Neural cell (in vitro differentiated cells): ENCODE measurements at regions not wholly inside any gene's neighbourhood (a gene's known extent, or its start where the extent isn't known, plus 50 kb on each side); places are given as distances from the start of the nearest gene placed in this dataset.

Experiments
- H2AFZ ChIP-seq: fragments of 200-600, 300-800 bp; sonication (generic), shearing (Covaris generic); 2 replicates; pipeline ENCODE4 v1.6.0; 2014; ENCODE audit warnings: low read depth, mild to moderate bottlenecking, antibody characterized with exemption, low read length, moderate library complexity
- H3F3A ChIP-seq: fragments of 200-600 bp; shearing (Covaris generic); 2 replicates; pipeline ENCODE4 v1.6.1; 2016; ENCODE audit warnings: mild to moderate bottlenecking, moderate library complexity, mixed read lengths, antibody characterized with exemption, low read length; ENCODE audit not compliant: insufficient read depth, poor library complexity, severe bottlenecking
- H3K27ac ChIP-seq: fragments of 200-600, 300-800 bp; sonication (generic), shearing (Covaris generic); 2 replicates; pipeline ENCODE4 v1.5.1; 2014; ENCODE audit warnings: mild to moderate bottlenecking, low read length, moderate library complexity
- H3K27me3 ChIP-seq: fragments of 300-800, 200-600 bp; sonication (generic), shearing (Covaris generic); 2 replicates; pipeline ENCODE4 v1.6.0; 2014; ENCODE audit warnings: mild to moderate bottlenecking, low read depth, low read length, moderate library complexity; ENCODE audit not compliant: insufficient read depth
- H3K36me3 ChIP-seq: fragments of 300-800, 200-600 bp; sonication (generic), shearing (Covaris generic); 2 replicates; pipeline ENCODE4 v1.5.1; 2014; ENCODE audit warnings: mild to moderate bottlenecking, antibody characterized with exemption, low read length, moderate library complexity; ENCODE audit not compliant: insufficient read depth
- H3K4me2 ChIP-seq: fragments of 300-800, 200-600 bp; sonication (generic), shearing (Covaris generic); 2 replicates; pipeline ENCODE4 v1.6.0; 2014; ENCODE audit warnings: mild to moderate bottlenecking, low read length
- H3K4me3 ChIP-seq: fragments of 300-800, 200-600 bp; sonication (generic), shearing (Covaris generic); 2 replicates; pipeline ENCODE4 v1.5.1; 2014; ENCODE audit warnings: mild to moderate bottlenecking, low read length, moderate library complexity
- H3K79me2 ChIP-seq: fragments of 200-600 bp; shearing (Covaris generic); replicated peaks from 2 replicates; pipeline ENCODE4 v1.6.0; 2014; ENCODE audit warnings: mild to moderate bottlenecking, low read length, moderate library complexity; ENCODE audit not compliant: insufficient read depth
- H3K9ac ChIP-seq: fragments of 300-800, 200-600 bp; sonication (generic), shearing (Covaris generic); 2 replicates; pipeline ENCODE4 v1.6.1; 2016; ENCODE audit warnings: mild to moderate bottlenecking, low read length, mixed read lengths
- H3K9me2 ChIP-seq: fragments of 200-600 bp; shearing (Covaris generic); 2 replicates; pipeline ENCODE4 v1.6.1; 2016; ENCODE audit warnings: mild to moderate bottlenecking, low read length, mixed read lengths; ENCODE audit not compliant: insufficient read depth
- H3K9me3 ChIP-seq: fragments of 200-600, 300-800 bp; sonication (generic), shearing (Covaris generic); 2 replicates; pipeline ENCODE4 v1.6.1; 2016; ENCODE audit warnings: mild to moderate bottlenecking, mixed run types, low read length, moderate library complexity, mixed read lengths
- H4K20me1 ChIP-seq: fragments of 200-600 bp; shearing (Covaris generic); 2 replicates; pipeline ENCODE4 v1.6.1; 2016; ENCODE audit warnings: mild to moderate bottlenecking, mixed run types; ENCODE audit not compliant: insufficient read depth
- EP300 ChIP-seq: fragments of 450-650 bp; conservative IDR thresholded peaks from 2 replicates; pipeline ENCODE4 v1.6.1; 2014; ENCODE audit warnings: antibody characterized with exemption, mild to moderate bottlenecking, moderate library complexity; ENCODE audit not compliant: poor library complexity, severe bottlenecking
- EZH2 ChIP-seq: fragments of 200-600, 300-800 bp; shearing (Covaris generic), sonication (generic); IDR thresholded peaks from 2 replicates; pipeline ENCODE4 v1.6.1; 2014; ENCODE audit warnings: antibody characterized with exemption, low read length, borderline replicate concordance, mild to moderate bottlenecking; ENCODE audit not compliant: insufficient read depth, poor library complexity, severe bottlenecking
- MXI1 ChIP-seq: fragments of 450-650 bp; conservative IDR thresholded peaks from 2 replicates; pipeline ENCODE4 v1.6.1; 2014; ENCODE audit warnings: antibody characterized with exemption, mild to moderate bottlenecking; ENCODE audit not compliant: poor library complexity, severe bottlenecking
- POLR2AphosphoS5 ChIP-seq: IDR thresholded peaks from 2 replicates; pipeline ENCODE4 v1.6.1; 2012
- RAD21 ChIP-seq: fragments of 450-650 bp; conservative IDR thresholded peaks from 2 replicates; pipeline ENCODE4 v1.6.1; 2014; ENCODE audit warnings: antibody characterized with exemption, mild to moderate bottlenecking, moderate library complexity
- SMC3 ChIP-seq: fragments of 450-650 bp; conservative IDR thresholded peaks from 2 replicates; pipeline ENCODE4 v1.6.1; 2014; ENCODE audit warnings: antibody characterized with exemption, mild to moderate bottlenecking, moderate library complexity; ENCODE audit not compliant: poor library complexity
- TAF1 ChIP-seq: IDR thresholded peaks from 2 replicates; pipeline ENCODE4 v1.6.1; 2012; ENCODE audit warnings: low read depth
- TF ChIP-seq, protein P1 (sequence below): fragments of 450-650 bp; IDR thresholded peaks from 2 replicates; pipeline ENCODE4 v1.5.1; 2014; ENCODE audit warnings: antibody characterized with exemption, mild to moderate bottlenecking, moderate library complexity; ENCODE audit not compliant: poor library complexity, severe bottlenecking
- TF ChIP-seq, protein P2 (sequence below): IDR thresholded peaks from 2 replicates; pipeline ENCODE4 v1.6.1; 2012; ENCODE audit warnings: borderline replicate concordance

DNA sequence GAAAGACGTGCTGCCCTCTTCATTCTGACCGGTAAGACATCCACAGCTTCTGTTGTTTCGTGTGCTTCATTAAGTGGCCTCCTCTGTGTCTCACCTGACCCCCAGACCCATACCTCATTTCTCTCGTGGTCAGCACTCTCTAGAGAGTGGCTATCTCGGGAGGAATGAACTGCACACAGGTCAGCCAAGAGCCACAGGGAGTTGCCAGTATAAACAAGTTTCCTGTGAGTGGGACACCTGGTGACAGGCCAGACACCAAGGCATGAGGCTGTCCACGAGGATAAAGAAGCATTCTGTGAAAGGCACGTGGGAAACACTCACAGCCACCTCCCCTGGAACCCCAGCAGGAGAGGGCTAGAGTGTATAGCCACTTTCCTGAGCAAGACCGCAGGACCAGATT is 115.8 kb downstream of the NUFIP1 start:
- Histone ChIP-seq H2AFZ (no peak overlapping the region), H3K9me3 (no peaks in the 10 kb centered on the region), H3K79me2 (no peaks in the 10 kb centered on the region), H3K4me2 (no peak overlapping the region), H3K4me3 (no peak overlapping the region), H4K20me1 (no peaks in the 10 kb centered on the region), H3K9ac (no peak overlapping the region), H3F3A (no peaks in the 10 kb centered on the region), H3K9me2 (no peaks in the 10 kb centered on the region), H3K27ac (no peak overlapping the region), H3K36me3 (no peaks in the 10 kb centered on the region), H3K27me3 (no peaks in the 10 kb centered on the region)
- TF ChIP-seq SMC3 (no peak), EP300 (no peak), EZH2 (no peak), TAF1 (no peak), RAD21 (no peak), POLR2AphosphoS5 (no peak)
- TF ChIP-seq, protein P1, sequence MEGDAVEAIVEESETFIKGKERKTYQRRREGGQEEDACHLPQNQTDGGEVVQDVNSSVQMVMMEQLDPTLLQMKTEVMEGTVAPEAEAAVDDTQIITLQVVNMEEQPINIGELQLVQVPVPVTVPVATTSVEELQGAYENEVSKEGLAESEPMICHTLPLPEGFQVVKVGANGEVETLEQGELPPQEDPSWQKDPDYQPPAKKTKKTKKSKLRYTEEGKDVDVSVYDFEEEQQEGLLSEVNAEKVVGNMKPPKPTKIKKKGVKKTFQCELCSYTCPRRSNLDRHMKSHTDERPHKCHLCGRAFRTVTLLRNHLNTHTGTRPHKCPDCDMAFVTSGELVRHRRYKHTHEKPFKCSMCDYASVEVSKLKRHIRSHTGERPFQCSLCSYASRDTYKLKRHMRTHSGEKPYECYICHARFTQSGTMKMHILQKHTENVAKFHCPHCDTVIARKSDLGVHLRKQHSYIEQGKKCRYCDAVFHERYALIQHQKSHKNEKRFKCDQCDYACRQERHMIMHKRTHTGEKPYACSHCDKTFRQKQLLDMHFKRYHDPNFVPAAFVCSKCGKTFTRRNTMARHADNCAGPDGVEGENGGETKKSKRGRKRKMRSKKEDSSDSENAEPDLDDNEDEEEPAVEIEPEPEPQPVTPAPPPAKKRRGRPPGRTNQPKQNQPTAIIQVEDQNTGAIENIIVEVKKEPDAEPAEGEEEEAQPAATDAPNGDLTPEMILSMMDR = no peak

DNA sequence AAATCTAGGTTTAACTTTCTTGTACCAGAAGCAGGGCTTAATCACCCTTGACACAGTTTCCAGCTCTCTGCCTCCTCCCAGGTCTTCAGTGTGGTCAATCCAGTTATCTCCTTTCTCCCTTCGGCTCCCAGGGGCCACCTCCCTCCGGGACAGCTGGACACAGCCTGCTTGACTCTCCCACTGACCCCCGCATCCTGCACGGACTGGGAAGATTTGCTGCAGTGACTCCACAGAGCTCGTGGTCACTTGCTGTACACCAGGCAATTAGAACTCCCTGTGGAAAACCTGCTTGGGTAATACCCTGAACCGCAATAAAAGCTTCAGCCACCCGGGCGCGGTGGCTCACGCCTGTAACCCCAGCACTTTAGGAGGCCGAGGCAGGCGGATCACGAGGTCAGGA is 116.5 kb downstream of the NUFIP1 start:
- no peaks in the 10 kb centered on the region for H3K9me3 ChIP-seq
- H3K27me3 ChIP-seq = no peaks in the 10 kb centered on the region
- no peaks in the 10 kb centered on the region for H3K36me3 ChIP-seq
- TF ChIP-seq EP300 (no peak), TAF1 (no peak), EZH2 (no peak), POLR2AphosphoS5 (no peak), SMC3 (no peak), MXI1 (no peak), RAD21 (no peak)
- TF ChIP-seq, protein P2, sequence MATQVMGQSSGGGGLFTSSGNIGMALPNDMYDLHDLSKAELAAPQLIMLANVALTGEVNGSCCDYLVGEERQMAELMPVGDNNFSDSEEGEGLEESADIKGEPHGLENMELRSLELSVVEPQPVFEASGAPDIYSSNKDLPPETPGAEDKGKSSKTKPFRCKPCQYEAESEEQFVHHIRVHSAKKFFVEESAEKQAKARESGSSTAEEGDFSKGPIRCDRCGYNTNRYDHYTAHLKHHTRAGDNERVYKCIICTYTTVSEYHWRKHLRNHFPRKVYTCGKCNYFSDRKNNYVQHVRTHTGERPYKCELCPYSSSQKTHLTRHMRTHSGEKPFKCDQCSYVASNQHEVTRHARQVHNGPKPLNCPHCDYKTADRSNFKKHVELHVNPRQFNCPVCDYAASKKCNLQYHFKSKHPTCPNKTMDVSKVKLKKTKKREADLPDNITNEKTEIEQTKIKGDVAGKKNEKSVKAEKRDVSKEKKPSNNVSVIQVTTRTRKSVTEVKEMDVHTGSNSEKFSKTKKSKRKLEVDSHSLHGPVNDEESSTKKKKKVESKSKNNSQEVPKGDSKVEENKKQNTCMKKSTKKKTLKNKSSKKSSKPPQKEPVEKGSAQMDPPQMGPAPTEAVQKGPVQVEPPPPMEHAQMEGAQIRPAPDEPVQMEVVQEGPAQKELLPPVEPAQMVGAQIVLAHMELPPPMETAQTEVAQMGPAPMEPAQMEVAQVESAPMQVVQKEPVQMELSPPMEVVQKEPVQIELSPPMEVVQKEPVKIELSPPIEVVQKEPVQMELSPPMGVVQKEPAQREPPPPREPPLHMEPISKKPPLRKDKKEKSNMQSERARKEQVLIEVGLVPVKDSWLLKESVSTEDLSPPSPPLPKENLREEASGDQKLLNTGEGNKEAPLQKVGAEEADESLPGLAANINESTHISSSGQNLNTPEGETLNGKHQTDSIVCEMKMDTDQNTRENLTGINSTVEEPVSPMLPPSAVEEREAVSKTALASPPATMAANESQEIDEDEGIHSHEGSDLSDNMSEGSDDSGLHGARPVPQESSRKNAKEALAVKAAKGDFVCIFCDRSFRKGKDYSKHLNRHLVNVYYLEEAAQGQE = no peak
- TF ChIP-seq, protein P1 = no peak
- no peak overlapping the region for H2AFZ ChIP-seq
- H3K4me2 ChIP-seq = no peak overlapping the region
- H3K4me3 ChIP-seq = no peak overlapping the region
- no peaks in the 10 kb centered on the region for H3K79me2 ChIP-seq
- H3F3A ChIP-seq = no peaks in the 10 kb centered on the region
- H3K27ac ChIP-seq = no peak overlapping the region
- no peaks in the 10 kb centered on the region for H4K20me1 ChIP-seq
- H3K9ac ChIP-seq = no peak overlapping the region
- no peaks in the 10 kb centered on the region for H3K9me2 ChIP-seq
